HS-27A (cell line): ENCODE measurements at regions not wholly inside any gene's neighbourhood (a gene's known extent, or its start where the extent isn't known, plus 50 kb on each side); places are given as distances from the start of the nearest gene placed in this dataset.

Experiments used
- DNase-seq: peaks from one replicate; pipeline ENCODE4 v3.0.0-alpha.2; 2012; ENCODE audit warnings: low read depth, missing footprints

DNA sequence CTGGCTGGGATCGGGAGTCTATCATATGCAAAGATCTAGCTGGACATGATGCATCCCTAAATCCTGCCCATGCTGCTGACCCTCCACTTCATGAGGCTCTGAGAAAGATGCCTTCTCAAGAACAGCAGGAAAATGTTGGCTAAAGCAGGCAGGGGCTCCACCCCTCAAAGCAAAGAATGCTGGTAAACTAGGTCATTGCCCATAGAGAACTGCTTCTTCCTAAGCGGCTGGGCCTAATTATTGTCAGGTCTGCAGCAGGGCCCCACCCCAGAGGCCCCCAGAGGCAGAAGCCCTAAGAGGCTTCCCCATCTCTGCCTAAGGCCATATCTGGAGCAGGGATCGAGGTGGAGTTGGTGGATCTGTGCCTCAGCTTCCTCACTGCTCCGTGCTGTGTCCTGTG, 447.4 kb upstream of the PROK2 start:
- DNase-seq = no peak

DNA sequence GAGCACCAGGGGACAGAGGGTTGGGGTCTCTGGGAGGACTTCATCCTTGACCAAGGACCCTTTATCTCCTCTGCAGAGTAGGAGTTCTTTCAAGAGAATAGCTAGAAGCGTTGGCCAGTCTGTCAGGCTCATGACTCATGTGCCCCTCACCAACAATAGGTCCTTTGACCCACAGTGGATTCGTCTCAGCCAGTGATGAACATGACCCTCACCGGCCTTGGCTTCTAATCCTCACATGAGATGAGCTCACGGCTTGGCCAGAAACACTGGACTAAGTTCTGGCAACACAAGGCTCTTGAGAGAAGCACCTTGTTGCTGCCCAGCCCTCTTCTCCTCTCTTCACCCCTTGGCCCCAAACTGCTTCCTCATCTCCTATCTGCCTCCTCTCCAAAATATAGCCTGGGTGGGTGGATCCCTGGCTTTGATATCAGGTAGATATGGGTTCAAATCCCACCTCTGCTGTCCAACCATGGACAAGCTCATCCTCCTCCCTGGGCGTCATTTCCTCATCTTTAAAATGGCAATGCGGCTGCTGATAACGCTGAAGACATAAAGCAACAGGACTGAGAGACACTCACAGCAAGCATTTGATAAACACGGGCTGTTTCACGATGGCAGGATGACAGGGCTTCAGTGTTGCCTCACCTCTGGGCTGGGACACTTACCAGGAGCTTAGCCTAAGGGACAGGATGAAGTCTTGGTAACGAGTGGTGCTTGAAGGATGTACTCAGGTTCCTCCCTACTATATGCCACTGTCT, 446.7 kb upstream of the PROK2 start:
- no peak for DNase-seq

GRCh38 chr3:72230774-72231379, 445.9 kb upstream of the PROK2 start:
- DNase-seq = no peak

DNA sequence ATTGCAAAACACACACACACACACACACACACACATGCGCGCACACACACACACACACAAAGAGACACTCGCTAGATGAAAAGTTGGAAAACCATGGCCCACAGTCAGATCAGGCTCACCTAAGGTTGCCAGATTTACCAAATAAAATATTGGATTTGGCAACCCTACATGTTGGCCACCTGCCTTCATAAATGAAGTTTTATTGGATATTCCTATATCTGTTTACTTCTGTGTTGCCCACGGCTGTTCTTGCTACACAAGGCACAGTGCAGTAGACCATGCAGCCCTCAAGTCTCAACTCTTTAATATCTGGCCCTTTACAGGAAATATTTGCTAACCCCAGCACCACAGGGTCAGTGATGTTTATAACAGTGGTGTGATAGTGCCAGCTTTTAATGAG, 445.0 kb upstream of the PROK2 start:
- no peak for DNase-seq

- no peak for DNase-seq
Observed at GRCh38 chr3:72227486-72228070, 442.6 kb upstream of the PROK2 start.

DNA sequence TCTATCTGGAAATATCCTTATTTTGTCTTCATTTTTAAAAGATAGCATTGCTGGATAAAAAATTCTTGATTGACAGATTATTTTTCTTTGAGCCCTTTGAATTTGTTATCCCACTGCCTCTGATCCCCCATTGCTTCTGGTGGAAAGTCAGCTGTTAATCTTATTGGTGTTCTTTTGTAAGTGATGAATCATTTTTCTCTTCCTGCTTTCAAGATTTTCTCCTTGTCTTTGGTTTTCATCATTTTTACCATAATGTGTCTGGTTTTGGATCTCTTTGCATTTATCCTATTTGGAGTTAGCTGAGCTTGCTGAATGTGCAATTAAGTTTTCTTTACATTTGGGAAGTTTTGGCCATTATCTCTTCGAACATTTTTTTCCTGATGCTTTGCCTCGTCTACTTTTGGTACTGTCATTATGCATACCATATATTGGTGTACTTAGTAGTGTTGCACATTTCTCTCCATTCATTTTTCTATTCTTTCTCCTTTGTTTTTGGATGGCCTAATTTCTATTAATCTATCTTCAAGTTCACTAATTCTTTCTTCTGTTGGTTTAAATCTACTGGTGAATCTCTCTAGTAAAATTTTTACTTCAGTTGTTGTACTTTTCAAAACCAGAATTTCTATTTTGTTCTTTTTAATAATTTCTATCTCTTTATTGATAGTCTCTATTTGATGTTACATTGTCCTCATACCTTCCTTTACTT, 440.0 kb upstream of the PROK2 start:
- no peak for DNase-seq

DNA sequence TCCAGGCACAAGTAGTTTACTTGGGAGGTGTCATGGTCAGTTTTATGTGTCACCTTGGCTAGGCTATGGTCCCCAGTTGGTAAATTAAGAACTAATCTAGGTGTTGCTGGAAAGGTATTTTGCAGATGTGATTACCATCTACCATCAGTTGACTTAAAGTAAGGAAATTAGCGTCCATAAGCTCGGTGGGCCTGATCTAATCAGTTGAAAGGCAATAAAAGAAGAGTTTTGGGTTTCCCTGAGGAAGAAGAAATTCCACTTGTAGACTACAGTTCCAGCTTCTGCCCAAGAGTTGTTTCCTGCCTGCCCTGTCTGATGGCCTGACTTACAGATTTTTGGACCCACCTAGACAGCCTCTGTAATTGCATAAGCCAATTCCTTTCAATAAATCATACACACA, 438.7 kb upstream of the PROK2 start:
- no peak for DNase-seq

GRCh38 chr3:72223116-72223515, 438.2 kb upstream of the PROK2 start:
- DNase-seq = no peak

GRCh38 chr3:72222410-72222809, 437.5 kb upstream of the PROK2 start:
- DNase-seq = no peak

DNA sequence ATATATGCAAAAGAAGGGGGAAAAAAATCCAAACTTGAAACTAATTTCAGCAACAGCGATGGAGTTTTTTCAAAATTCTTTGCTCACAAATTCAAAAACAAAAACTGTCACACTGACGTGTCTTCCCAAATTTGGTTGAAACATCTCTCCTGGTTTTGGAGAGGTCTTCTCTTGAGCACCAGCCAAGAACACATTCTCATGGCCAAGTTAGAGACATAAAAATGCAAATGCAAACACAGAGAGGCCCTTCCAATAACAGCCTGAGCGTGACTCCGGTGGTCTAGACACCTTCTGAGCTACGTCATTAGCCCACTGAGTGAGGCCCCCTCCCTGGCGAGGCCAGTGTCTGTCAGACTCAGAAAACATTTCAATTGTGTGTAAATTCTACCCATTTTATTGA, 436.0 kb upstream of the PROK2 start:
- no peak for DNase-seq

- no peak for DNase-seq
Observed at GRCh38 chr3:72219752-72220151, 434.8 kb upstream of the PROK2 start.

- DNase-seq = no peak
Observed at GRCh38 chr3:72217570-72217969, 432.6 kb upstream of the PROK2 start.

DNA sequence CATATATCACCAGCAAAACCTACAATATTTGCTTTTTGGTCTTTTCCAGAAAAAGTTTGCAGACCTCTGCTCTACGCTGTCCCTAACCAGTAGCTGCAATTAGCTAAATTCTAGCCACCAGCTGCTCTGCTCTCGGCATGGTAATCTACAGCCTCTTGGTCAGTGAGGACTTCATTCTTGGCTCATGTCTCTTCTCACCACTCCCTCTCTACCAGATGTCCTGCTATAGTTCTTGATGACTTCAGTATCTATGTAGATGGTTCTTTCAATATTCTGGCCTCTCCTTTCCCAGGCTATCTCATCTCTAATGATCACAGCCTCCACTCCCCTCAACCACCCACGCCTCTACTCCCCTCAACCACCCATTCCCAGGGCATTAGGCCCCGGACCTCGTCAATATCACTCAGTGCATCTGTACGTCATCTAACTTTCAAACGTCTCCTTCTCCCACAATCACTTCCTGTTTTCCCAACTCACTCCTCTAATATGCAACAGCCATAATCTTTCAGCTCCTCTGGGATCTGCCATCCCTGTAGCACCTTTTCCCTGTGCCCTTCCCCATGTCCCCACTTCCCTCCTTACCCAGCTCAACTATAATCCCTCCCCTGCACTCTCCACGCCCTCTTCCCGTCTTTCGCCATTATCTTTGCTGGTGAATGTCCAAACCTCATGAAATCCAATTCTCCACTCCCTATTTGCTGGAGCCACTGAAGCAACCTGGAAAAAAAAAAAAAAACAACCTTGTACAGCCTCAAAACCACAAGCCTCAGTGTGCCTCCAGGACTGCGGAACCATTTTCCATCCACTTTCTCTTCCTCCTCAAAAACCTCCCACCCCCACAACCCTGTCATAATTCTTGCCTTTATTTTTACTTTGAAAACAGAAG, 429.4 kb upstream of the PROK2 start:
- no peak for DNase-seq

DNA sequence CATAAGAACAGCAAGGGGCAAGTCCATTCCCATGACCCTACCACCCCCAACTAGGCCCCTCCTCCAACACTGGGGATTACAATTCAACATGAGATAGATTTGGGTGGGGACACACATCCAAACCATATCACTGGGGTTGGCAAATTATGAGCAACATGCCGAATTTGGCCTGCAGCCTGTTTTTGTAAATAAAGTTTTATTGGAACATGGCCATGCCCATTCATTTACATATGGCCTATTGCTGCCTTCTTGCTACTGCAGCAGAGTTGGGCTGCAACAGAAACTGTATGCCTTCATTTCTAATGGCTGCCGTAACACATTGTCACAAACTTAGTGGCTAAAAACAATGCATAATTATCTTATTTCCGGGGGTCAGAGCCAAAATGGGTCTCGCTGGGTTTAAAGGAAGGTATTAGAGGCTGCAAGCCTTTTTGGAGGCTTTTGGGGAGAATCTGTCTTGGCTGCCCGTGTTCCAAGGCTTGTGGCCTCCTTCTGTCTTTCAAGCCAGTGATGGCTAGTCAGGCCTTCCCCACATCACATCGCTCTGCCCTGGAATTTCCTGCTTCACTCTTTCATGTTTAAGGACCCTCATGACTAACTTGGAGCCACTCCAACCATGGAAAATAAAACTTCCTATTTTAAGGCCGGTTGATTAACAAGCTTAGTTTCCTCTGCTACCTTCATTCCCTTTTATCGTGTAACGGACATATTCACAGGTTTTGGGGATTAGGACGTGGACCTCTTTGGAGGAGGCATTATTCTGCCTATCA, 428.5 kb upstream of the PROK2 start:
- DNase-seq = no peak

DNA sequence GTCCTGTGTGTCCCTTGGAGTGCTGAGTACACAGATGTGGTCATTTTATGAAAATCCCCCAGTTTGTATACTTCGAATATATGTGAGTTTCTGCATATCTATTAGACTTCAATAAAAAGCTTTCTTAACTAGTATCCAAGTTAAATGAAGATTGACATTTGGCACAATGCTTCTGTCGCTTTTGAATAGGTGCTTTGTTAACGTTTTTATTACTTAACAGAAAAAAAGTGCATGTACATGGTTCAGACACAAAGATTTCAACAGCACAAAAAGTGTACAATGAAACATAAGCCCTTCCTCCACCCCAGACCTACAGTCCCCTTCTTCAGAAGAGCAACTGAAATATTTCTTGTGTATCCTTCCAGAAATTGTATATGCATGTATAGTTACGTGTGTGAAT, 427.4 kb upstream of the PROK2 start:
- no peak for DNase-seq

- DNase-seq = no peak
Observed at GRCh38 chr3:72210261-72210660, 425.3 kb upstream of the PROK2 start.

GRCh38 chr3:72205297-72205826, 420.4 kb upstream of the PROK2 start:
- no peak for DNase-seq

DNA sequence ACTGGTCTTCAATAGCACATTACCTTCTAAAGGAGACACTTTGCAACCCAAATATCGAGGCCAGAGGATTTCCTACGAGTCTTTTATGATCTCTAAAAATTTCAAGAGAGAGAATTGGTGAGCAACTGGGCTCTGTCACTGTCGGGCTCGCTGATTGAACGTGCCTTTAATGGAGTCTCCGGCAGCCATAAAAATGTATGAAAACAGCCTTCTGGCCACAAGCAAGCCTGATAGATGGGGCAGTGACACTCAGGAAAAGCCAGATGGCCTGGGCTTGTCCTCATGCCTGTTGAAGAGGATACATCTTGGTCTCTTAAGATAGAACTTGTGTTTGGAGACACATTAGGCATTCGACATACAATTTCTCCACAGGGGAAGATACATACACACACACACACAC, 419.5 kb upstream of the PROK2 start:
- no peak for DNase-seq

- no peak for DNase-seq
Observed at GRCh38 chr3:72203613-72204349, 418.8 kb upstream of the PROK2 start.

- no peak for DNase-seq
Observed at GRCh38 chr3:72203105-72203504, 418.2 kb upstream of the PROK2 start.
